Eye (tissue), 1 donor: ENCODE measurements at regions not wholly inside any gene's neighbourhood (a gene's known extent, or its start where the extent isn't known, plus 50 kb on each side); places are given as distances from the start of the nearest gene placed in this dataset.
A peak's percentile ranks its signal among the peaks of the same experiment; 100 is the strongest.

Source experiments
- DNase-seq: peaks from one replicate; pipeline ENCODE4 v3.0.0-alpha.2; 2015

- no peak for DNase-seq
Observed at GRCh38 chr21:27649323-27649722, 682.4 kb upstream of the ADAMTS5 start.

- no peak for DNase-seq
Observed at GRCh38 chr21:27648560-27648959, 681.7 kb upstream of the ADAMTS5 start.

GRCh38 chr21:27647921-27648320 lies 681.0 kb upstream of the ADAMTS5 start:
- no peak for DNase-seq

- no peak for DNase-seq
Observed at GRCh38 chr21:27647401-27647800, 680.5 kb upstream of the ADAMTS5 start.

GRCh38 chr21:27646691-27647090 lies 679.8 kb upstream of the ADAMTS5 start:
- DNase-seq: no peak

GRCh38 chr21:27646056-27646455 lies 679.2 kb upstream of the ADAMTS5 start:
- no peak for DNase-seq

- no peak for DNase-seq
Observed at GRCh38 chr21:27645285-27645684, 678.4 kb upstream of the ADAMTS5 start.

- no peak for DNase-seq
Observed at GRCh38 chr21:27643326-27643725, 676.4 kb upstream of the ADAMTS5 start.

GRCh38 chr21:27639286-27639685 lies 672.4 kb upstream of the ADAMTS5 start:
- peak; percentile 35 for DNase-seq

- no peak for DNase-seq
Observed at GRCh38 chr21:27636656-27637055, 669.8 kb upstream of the ADAMTS5 start.

- no peak for DNase-seq
Observed at GRCh38 chr21:27633631-27634030, 666.7 kb upstream of the ADAMTS5 start.

GRCh38 chr21:27631471-27631870 lies 664.6 kb upstream of the ADAMTS5 start:
- DNase-seq: no peak

GRCh38 chr21:27622631-27623030 lies 655.7 kb upstream of the ADAMTS5 start:
- no peak for DNase-seq

- DNase-seq: no peak
Observed at GRCh38 chr21:27614231-27614630, 647.3 kb upstream of the ADAMTS5 start.

GRCh38 chr21:27606422-27606821 lies 639.5 kb upstream of the ADAMTS5 start:
- no peak for DNase-seq

- DNase-seq: no peak
Observed at GRCh38 chr21:27596196-27596595, 629.3 kb upstream of the ADAMTS5 start.

- peak; percentile 25 for DNase-seq
Observed at GRCh38 chr21:27595716-27596115, 628.8 kb upstream of the ADAMTS5 start.

GRCh38 chr21:27590271-27590670 lies 623.4 kb upstream of the ADAMTS5 start:
- DNase-seq: peak; percentile 28

GRCh38 chr21:27589781-27590180 lies 622.9 kb upstream of the ADAMTS5 start:
- DNase-seq: no peak

- DNase-seq: no peak
Observed at GRCh38 chr21:27586986-27587385, 620.1 kb upstream of the ADAMTS5 start.

GRCh38 chr21:27586326-27586725 lies 619.4 kb upstream of the ADAMTS5 start:
- no peak for DNase-seq

GRCh38 chr21:27584256-27584655 lies 617.4 kb upstream of the ADAMTS5 start:
- DNase-seq: no peak

GRCh38 chr21:27582948-27583430 lies 616.1 kb upstream of the ADAMTS5 start:
- DNase-seq: no peak

- no peak for DNase-seq
Observed at GRCh38 chr21:27582246-27582947, 615.5 kb upstream of the ADAMTS5 start.

- no peak for DNase-seq
Observed at GRCh38 chr21:27581168-27581567, 614.3 kb upstream of the ADAMTS5 start.
